ENCODE measurements at regions not wholly inside any gene's neighbourhood (a gene's known extent, or its start where the extent isn't known, plus 50 kb on each side); places are given as distances from the start of the nearest gene placed in this dataset.
A peak's percentile ranks its signal among the peaks of the same experiment; 100 is the strongest.

- H3F3A ChIP-seq (ENCODE audit: control insufficient read depth, insufficient read depth): no peaks in the 10 kb centered on the region
- H3K27me3 ChIP-seq (ENCODE audit: control insufficient read depth, low read length): peaks cover 6% of the 10 kb centered on the region; the same call in 1 of the 2 replicates
- no peaks in the 10 kb centered on the region for H3K9me2 ChIP-seq (replicated peaks; ENCODE audit: control insufficient read depth, low read length)
- no peaks in the 10 kb centered on the region for H4K20me1 ChIP-seq (ENCODE audit: control insufficient read depth, insufficient read depth, low read depth, low read length)
- no peak overlapping the region for H3K4me2 ChIP-seq (ENCODE audit: low read length)
- H3K9me3 ChIP-seq (ENCODE audit: control insufficient read depth, insufficient read depth, low read length): no peaks in the 10 kb centered on the region
- no peak overlapping the region for H3K27ac ChIP-seq (ENCODE audit: low read depth, low read length)
- H3K79me2 ChIP-seq (ENCODE audit: control insufficient read depth, low read length): no peaks in the 10 kb centered on the region
- TF ChIP-seq EZH2phosphoT487 (IDR thresholded peaks at IDR 0.05; ENCODE audit: borderline replicate concordance, low read length): no peak
- peak; percentile 82 for TF ChIP-seq CTCF (IDR thresholded peaks at IDR 0.05; ENCODE audit: low read depth, low read length, poor library complexity, severe bottlenecking)
- no peak overlapping the region for H3K4me3 ChIP-seq (ENCODE audit: low read length)
- H3K36me3 ChIP-seq (ENCODE audit: control insufficient read depth, low read length): no peaks in the 10 kb centered on the region
- no peaks in the 10 kb centered on the region for H3K4me1 ChIP-seq (ENCODE audit: control insufficient read depth, low read length)
These were observed 435.8 kb upstream of the MGMT start for GRCh38 chr10:129030996-129031843.

DNA sequence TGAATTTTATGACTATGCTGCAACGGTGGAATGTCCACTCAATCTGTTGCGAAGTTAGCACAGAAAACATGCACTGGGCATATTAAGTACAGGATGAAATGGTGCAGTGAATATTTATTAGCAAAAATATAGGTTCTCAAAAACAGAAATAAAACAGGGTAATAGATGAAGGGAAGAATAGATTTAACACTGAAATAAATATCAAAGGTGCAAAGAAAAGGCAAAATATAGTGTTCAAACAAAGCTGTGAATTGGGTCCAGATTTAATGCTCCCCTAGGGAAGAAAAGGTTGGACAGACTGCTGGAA, 435.2 kb upstream of the MGMT start:
- TF ChIP-seq EZH2phosphoT487 (IDR thresholded peaks at IDR 0.05; ENCODE audit: borderline replicate concordance, low read length): no peak
- peak; percentile 5 for TF ChIP-seq CTCF (IDR thresholded peaks at IDR 0.05; ENCODE audit: low read depth, low read length, poor library complexity, severe bottlenecking)
- Histone ChIP-seq H3F3A (ENCODE audit: control insufficient read depth, insufficient read depth) (no peaks in the 10 kb centered on the region), H3K36me3 (ENCODE audit: control insufficient read depth, low read length) (no peaks in the 10 kb centered on the region), H3K9me2 (replicated peaks; ENCODE audit: control insufficient read depth, low read length) (no peaks in the 10 kb centered on the region), H3K27me3 (ENCODE audit: control insufficient read depth, low read length) (peaks cover 6% of the 10 kb centered on the region; the same call in 1 of the 2 replicates), H3K9me3 (ENCODE audit: control insufficient read depth, insufficient read depth, low read length) (no peaks in the 10 kb centered on the region), H3K4me2 (ENCODE audit: low read length) (no peak overlapping the region), H3K27ac (ENCODE audit: low read depth, low read length) (no peak overlapping the region), H3K4me3 (ENCODE audit: low read length) (no peak overlapping the region), H3K4me1 (ENCODE audit: control insufficient read depth, low read length) (no peaks in the 10 kb centered on the region), H3K79me2 (ENCODE audit: control insufficient read depth, low read length) (no peaks in the 10 kb centered on the region), H4K20me1 (ENCODE audit: control insufficient read depth, insufficient read depth, low read depth, low read length) (no peaks in the 10 kb centered on the region)

GRCh38 chr10:129032372-129033313, 434.4 kb upstream of the MGMT start:
- Histone ChIP-seq H3K36me3 (ENCODE audit: control insufficient read depth, low read length) (no peaks in the 10 kb centered on the region), H3K9me2 (replicated peaks; ENCODE audit: control insufficient read depth, low read length) (no peaks in the 10 kb centered on the region), H3K27ac (ENCODE audit: low read depth, low read length) (no peak overlapping the region), H3K27me3 (ENCODE audit: control insufficient read depth, low read length) (peaks cover 6% of the 10 kb centered on the region; the same call in 1 of the 2 replicates), H3K4me3 (ENCODE audit: low read length) (no peak overlapping the region), H3K4me2 (ENCODE audit: low read length) (no peak overlapping the region), H4K20me1 (ENCODE audit: control insufficient read depth, insufficient read depth, low read depth, low read length) (no peaks in the 10 kb centered on the region), H3F3A (ENCODE audit: control insufficient read depth, insufficient read depth) (no peaks in the 10 kb centered on the region), H3K9me3 (ENCODE audit: control insufficient read depth, insufficient read depth, low read length) (no peaks in the 10 kb centered on the region), H3K4me1 (ENCODE audit: control insufficient read depth, low read length) (no peaks in the 10 kb centered on the region), H3K79me2 (ENCODE audit: control insufficient read depth, low read length) (no peaks in the 10 kb centered on the region)
- TF ChIP-seq EZH2phosphoT487 (IDR thresholded peaks at IDR 0.05; ENCODE audit: borderline replicate concordance, low read length) (no peak), CTCF (IDR thresholded peaks at IDR 0.05; ENCODE audit: low read depth, low read length, poor library complexity, severe bottlenecking) (no peak)

All from DOHH2 (cell line).